ENCODE measurements at regions not wholly inside any gene's neighbourhood (a gene's known extent, or its start where the extent isn't known, plus 50 kb on each side); places are given as distances from the start of the nearest gene placed in this dataset.

DNA sequence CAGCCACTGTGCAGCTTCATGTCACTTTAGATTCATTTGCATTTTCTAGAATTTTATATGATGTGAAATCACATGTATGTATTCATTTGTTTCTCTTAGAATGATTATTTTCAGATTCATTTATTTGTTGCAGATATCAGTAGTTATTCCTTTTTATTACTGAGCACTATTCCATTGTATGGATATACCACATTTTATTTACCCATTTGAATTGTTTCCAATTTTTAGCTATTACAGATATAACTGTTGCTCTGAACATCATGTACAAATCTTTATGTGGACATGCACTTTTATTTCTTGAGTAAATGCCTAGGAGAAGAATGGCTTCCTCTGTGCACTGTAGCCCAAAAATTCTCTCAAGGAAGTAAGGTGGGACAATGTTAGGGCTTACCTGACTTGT is 767.8 kb upstream of the FANCL start:
- TF ChIP-seq EZH2 (IDR thresholded peaks at IDR 0.05; ENCODE audit: insufficient read depth, poor library complexity, severe bottlenecking), result no peak
- no peak for TF ChIP-seq EZH2phosphoT487 (IDR thresholded peaks at IDR 0.05; ENCODE audit: insufficient read depth, low read depth)

Measured in GM23248 (cell line).